ENCODE measurements at regions not wholly inside any gene's neighbourhood (a gene's known extent, or its start where the extent isn't known, plus 50 kb on each side); places are given as distances from the start of the nearest gene placed in this dataset.

- no peak for DNase-seq (ENCODE audit: low spot score)
Measured at GRCh38 chr16:85475233-85475632, 137.9 kb upstream of the GSE1 start.

DNA sequence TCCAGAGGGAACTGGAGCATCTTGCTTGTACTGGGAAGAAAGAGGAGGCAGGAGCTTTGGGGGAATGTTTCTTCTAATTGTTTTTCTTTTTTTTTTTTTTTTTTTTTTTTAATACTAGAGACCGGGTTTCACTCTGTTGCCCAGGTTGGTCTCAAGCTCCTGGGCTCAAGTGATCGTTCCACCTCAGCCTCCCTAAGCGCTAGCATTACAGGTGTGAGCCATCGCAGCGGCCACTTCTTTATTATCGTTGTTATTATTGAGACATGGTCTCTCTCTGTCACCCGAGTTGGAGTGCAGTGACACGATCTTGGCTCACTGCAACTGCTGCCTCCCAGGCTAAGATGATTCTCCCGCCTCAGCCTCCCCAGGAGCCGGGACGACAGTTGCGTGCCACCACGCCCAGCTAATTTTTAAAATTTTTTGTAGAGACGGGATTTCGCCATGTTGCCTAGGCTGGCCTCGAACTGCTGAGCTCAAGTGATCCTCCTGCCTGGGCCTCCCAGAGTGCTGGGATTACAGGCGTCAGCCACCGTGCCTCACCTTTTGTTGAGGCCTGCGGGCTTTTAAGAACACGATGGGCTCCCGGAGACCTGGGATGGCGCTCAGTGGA lies 137.3 kb upstream of the GSE1 start:
- no peak for DNase-seq (ENCODE audit: low spot score)

DNA sequence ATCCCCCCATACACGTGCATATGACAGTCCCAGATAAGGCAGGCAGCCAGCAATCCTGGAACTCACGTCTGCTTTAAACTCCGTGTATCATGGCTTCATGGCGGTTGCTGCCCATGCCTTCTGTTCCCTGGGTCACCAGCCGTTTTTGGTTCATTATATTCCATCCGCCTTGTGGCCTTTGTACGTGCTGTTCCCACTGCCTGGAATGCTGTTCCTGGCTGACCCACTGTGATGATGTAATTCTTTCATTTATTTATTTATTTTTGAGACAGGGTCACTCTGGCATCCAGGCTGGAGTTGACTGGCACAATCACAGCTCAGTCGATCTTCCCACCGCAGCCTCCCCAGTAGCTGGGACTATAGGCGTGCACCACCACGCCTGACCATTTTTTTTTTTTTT lies 136.7 kb upstream of the GSE1 start:
- DNase-seq (ENCODE audit: low spot score) = no peak

DNA sequence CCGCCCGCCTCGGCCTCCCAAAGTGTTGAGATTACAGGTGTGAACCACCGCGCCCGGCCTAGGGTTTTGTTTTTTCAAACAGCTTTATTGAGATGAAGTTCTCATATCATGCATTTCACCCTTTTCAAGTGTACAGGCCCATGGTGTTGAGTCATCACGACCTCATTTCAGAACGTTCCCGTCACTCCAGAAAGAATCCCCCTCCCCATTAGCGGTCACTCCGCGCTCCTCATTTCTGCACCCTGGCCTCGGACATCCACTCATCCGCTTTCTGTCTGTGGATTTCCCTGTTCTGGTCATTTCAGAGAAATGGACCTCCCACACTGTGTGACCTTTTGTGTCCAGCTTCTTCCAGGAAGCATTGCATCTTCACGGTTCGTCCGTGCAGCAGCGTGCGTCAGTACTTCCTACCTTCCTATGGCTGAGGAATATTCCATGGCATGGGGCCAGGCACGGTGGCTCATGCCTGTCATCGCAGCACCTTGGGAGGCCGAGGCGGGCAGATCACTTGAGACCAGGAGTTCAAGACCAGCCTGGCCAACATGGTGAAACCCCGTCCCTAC lies 135.2 kb upstream of the GSE1 start:
- no peak for DNase-seq (ENCODE audit: low spot score)

GRCh38 chr16:85479972-85480726 lies 133.0 kb upstream of the GSE1 start:
- DNase-seq (ENCODE audit: low spot score) = peak; percentile 17

GRCh38 chr16:85480727-85481101 lies 132.4 kb upstream of the GSE1 start:
- no peak for DNase-seq (ENCODE audit: low spot score)

GRCh38 chr16:85481206-85481605 lies 131.9 kb upstream of the GSE1 start:
- DNase-seq (ENCODE audit: low spot score) = no peak

GRCh38 chr16:85481738-85482137 lies 131.4 kb upstream of the GSE1 start:
- no peak for DNase-seq (ENCODE audit: low spot score)

DNA sequence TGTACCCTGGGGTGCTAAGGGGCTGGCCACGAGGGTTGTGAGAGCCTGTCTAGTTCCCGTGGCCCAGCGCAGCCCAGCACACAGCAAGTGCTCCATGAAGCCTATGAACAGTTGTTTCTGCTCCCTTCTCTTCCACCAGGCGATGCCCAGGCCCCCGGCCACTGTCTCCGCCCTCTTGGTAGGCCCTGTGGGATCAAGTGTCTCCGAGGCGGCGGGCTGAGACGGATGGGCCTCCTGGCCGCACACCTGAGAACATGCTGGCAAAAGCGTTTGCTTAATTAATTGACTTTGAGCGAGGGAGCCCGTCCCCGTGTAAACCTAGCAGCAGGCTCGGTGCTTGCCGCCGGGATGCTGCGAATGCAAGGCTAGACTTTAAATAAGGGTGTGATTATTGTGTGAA lies 129.7 kb upstream of the GSE1 start:
- DNase-seq (ENCODE audit: low spot score) = no peak

- DNase-seq (ENCODE audit: low spot score) = no peak
Measured at GRCh38 chr16:85484347-85485300, 128.5 kb upstream of the GSE1 start.

DNA sequence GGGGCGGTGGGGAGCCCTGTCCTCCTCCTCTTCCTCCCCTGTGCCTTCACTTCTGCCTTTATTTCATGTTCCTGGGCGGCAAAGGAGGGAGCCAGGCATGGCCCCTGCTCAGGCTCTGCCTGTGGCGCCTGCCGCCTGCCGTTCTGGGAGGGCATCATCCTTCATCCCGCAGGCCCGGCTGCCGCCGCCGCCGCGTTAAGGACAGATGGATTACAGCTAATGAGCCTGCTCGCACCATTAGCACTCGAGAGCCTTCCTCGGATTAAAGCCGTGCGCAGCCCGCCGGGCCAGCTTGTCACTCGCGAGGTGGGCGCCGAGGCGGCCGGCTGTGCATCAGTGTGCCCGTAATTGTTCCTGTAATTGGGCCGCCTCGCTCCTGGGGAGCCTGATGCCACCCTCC lies 127.7 kb upstream of the GSE1 start:
- DNase-seq (ENCODE audit: low spot score) = no peak

DNA sequence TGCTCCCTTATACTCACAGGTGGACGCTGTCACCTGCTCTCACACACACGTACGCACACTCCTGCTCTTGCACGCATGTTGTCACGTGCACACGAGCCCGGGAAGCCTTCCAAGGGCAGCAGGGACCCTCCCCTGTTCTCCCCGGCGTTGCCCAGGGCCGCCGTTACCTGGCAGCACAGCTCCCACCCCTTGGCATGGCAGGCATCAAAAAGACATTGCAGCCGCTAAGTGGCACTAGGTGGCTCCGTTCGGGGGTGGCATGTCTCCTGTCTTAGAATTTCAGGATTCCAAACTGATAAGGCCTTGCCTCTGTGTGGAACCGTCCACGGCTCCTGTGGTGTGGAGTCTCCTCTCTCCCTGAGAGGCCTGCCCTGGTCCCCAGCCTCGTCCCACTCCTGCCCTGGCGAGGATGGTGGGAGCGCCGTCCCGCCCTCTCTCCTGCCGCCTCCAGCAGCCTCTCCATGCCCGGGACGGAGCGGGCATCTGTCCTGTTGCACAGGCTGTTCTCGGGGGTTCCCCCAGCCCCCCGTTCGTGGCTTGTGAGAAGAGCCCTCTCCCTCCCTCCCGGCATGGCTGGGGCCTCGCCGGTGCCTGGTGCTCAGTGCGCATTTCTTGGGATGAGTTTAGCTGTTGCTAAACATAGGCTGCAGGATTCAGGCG lies 126.7 kb upstream of the GSE1 start:
- no peak for DNase-seq (ENCODE audit: low spot score)

DNA sequence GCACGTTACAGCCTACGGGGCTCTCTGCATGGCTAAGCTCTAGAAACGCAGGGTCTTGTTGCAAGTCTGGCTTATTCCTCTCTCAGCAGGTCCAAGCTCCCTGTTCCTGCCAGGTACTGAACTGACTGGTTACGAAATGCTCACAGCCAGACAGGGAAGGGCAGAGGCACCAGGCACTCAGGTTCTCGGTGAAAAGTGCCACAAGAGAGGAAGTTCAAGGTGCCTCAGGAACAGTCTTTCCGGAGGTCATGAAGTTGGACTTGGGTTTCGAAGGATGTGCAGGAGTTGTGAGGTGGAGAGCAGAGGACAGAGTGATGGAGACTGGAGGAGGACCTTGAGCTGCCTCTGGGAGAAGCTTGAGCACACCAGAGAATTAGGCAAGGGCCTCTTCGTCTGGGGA lies 124.7 kb upstream of the GSE1 start:
- DNase-seq (ENCODE audit: low spot score) = no peak

DNA sequence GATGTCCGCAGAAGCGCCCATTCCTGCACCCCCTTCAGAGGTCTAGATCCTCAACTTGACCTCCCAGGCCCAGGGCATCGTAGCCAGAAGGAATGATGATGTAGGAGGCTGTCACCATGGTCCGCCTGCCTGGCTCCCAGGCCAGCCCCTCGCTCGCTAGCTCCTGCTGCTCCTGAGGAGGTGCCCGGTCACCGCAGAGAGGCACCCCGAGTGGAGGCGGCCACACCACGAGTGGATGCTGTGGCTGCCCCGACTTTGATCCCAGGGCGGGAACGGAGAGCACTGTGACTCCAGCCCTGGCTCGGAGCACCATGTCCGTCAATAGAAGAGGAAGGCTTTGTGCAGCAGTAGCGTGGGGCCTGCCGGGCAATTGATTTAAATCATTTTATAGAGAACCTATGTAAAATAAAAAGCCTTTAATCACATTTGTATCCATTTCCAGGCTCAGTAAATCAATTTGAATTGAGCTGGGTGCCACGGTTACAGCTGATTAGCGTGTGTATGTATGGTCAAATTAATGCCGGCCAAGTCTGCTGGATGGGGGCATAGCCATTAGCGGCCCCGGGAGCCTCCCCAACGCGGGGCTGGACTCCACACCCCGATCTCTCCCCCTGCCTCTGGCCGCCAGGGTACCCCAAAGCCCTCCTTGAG lies 122.6 kb upstream of the GSE1 start:
- no peak for DNase-seq (ENCODE audit: low spot score)

- peak; percentile 64 for DNase-seq (ENCODE audit: low spot score)
Measured at GRCh38 chr16:85491058-85491771, 121.9 kb upstream of the GSE1 start.

GRCh38 chr16:85491798-85492294 lies 121.3 kb upstream of the GSE1 start:
- no peak for DNase-seq (ENCODE audit: low spot score)

DNA sequence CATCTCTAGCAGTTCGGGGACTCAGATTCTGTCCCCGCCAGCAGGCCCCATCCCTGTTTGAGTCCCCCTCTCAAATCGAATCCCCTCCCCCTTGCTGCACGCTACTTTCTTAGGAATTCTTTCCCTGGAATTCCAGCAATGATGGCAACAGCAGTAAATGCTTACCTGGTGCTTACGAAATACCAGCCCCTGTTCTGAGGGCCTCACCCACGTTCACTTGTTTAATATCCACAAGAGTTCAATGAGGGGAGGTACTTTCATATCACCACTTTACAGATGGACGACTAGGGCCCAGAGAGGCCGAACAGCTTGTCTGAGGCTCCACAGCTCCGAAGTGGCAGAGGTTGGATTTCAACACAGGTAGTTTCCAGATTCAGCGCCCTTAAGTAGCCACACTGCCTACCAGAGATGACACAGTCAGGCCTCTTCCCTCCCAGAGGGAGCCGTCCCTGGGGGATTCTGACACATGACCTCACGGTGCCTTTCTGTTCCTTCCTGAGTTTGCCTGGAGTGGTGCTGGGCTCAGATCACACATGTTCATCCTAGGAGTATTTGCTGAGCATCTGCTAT lies 120.7 kb upstream of the GSE1 start:
- no peak for DNase-seq (ENCODE audit: low spot score)

- DNase-seq (ENCODE audit: low spot score) = no peak
Measured at GRCh38 chr16:85494315-85494714, 118.8 kb upstream of the GSE1 start.

DNA sequence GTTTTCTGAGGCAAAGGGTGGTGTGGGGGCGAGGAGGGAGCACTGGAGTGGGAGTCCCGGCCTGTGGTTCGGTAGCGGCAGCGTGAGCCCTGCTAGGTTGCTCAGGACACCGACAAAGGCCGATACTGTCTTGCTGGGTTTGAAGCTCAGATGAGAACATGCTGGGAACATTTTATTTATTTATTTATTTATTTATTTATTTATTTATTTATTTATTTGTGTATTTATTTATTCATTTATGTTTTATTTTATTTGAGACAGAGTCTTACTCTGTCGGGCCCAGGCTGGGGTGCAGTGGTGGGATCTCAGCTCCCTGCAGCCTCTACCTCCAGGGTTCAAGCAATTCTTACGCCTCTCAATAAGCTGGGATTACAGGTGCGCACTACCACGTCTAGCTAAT lies 117.9 kb upstream of the GSE1 start:
- no peak for DNase-seq (ENCODE audit: low spot score)

DNA sequence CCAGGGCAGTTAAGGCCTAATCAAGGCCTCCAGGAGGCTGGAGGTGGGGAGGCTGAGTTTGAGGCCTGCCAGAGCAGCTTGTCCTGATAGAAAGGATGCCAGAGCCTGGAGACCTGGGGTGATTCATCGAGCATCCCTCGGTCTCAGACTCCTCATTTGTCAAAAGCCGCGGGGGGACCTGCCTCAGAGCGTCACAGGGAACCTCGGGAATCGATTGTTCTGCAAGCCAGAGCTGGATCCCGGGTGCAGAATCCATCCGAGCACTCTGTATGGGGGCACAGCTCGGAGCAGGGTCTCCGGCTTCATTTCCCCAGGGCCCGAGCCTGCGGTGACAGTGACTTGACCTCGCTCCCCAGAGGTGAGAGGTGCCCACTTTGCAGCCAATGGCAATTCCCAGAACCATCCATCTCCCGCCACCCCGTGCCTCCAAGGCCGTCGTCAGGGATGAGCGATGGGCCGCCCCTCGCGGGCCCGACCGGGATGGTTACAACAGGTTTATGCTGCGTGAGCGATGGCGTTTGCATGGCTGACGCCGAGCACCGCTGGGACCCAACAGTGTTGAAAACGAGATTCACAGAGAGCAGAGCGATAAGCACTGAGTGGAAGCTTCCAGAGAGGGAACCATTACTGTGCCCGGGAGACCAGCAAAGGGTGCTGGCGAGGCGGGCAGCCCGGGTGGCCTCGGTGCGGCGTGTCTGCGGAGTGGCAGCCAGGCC lies 117.1 kb upstream of the GSE1 start:
- DNase-seq (ENCODE audit: low spot score) = no peak

Measured in hematopoietic multipotent progenitor cell treated with erythropoietin and hydrocortisone succinate and interleukin-3 and kit ligand, for 15 days (in vitro differentiated cells).